Hepatocyte (in vitro differentiated cells): ENCODE measurements at regions not wholly inside any gene's neighbourhood (a gene's known extent, or its start where the extent isn't known, plus 50 kb on each side); places are given as distances from the start of the nearest gene placed in this dataset.

ENCODE experiments used
- DNase-seq: peaks from one replicate; pipeline ENCODE4 v3.0.0-alpha.2; 2016; ENCODE audit warnings: low spot score
- H2AFZ ChIP-seq: fragments of 200-600 bp; sonication (generic); 2 replicates; pipeline ENCODE4 v1.6.0; 2016; ENCODE audit warnings: antibody characterized with exemption, mild to moderate bottlenecking
- H3K27ac ChIP-seq: fragments of 200-600 bp; sonication (generic); 2 replicates; pipeline ENCODE4 v1.5.1; 2016; ENCODE audit warnings: mild to moderate bottlenecking
- H3K27me3 ChIP-seq: fragments of 200-600 bp; sonication (generic); 2 replicates; pipeline ENCODE4 v1.6.1; 2016
- H3K36me3 ChIP-seq: fragments of 200-600 bp; sonication (generic); replicated peaks from 2 replicates; pipeline ENCODE4 v1.5.1; 2016; ENCODE audit warnings: low read depth; ENCODE audit not compliant: insufficient read depth
- H3K4me1 ChIP-seq: fragments of 200-600 bp; sonication (generic); 2 replicates; pipeline ENCODE4 v1.5.1; 2016; ENCODE audit warnings: mild to moderate bottlenecking, moderate library complexity; ENCODE audit not compliant: insufficient read depth
- H3K4me2 ChIP-seq: fragments of 200-600 bp; sonication (generic); 2 replicates; pipeline ENCODE4 v1.6.0; 2016
- H3K4me3 ChIP-seq: fragments of 200-600 bp; sonication (generic); 2 replicates; pipeline ENCODE4 v1.5.1; 2016; ENCODE audit warnings: mild to moderate bottlenecking
- H3K79me2 ChIP-seq: fragments of 200-600 bp; sonication (generic); 2 replicates; pipeline ENCODE4 v1.6.0; 2017; ENCODE audit warnings: mild to moderate bottlenecking
- H3K9me2 ChIP-seq: fragments of 200-600 bp; sonication (generic); replicated peaks from 2 replicates; pipeline ENCODE4 v1.6.0; 2017; ENCODE audit warnings: mild to moderate bottlenecking; ENCODE audit not compliant: insufficient read depth
- H3K9me3 ChIP-seq: fragments of 200-600 bp; sonication (generic); 2 replicates; pipeline ENCODE4 v1.5.1; 2016; ENCODE audit warnings: low read depth, mild to moderate bottlenecking
- H4K20me1 ChIP-seq: fragments of 200-600 bp; sonication (generic); 2 replicates; pipeline ENCODE4 v1.6.0; 2016; ENCODE audit warnings: mild to moderate bottlenecking; ENCODE audit not compliant: insufficient read depth, poor library complexity, severe bottlenecking
- CTCF ChIP-seq: fragments of 200-600 bp; sonication (generic); IDR thresholded peaks from 2 replicates; pipeline ENCODE4 v1.5.1; 2016; ENCODE audit warnings: antibody characterized with exemption, mild to moderate bottlenecking; ENCODE audit not compliant: poor library complexity
- EZH2 ChIP-seq: fragments of 200-600 bp; sonication (generic); IDR thresholded peaks from 2 replicates; pipeline ENCODE4 v1.6.1; 2016; ENCODE audit warnings: antibody characterized with exemption, mild to moderate bottlenecking, borderline replicate concordance
- EZH2phosphoT487 ChIP-seq: fragments of 200-600 bp; sonication (generic); IDR thresholded peaks from one replicate; pipeline ENCODE4 v1.6.1; 2018; ENCODE audit warnings: antibody characterized with exemption, mild to moderate bottlenecking, low read depth, moderate library complexity; ENCODE audit not compliant: unreplicated experiment, severe bottlenecking
- WGBS: methylation state at CpG from one replicate; pipeline ENCODE4 v1.1.6; 2016; ENCODE audit warnings: low lambda C conversion rate; ENCODE audit errors: missing lambda C conversion rate; 5-methylcytosine and 5-hydroxymethylcytosine counted together

DNA sequence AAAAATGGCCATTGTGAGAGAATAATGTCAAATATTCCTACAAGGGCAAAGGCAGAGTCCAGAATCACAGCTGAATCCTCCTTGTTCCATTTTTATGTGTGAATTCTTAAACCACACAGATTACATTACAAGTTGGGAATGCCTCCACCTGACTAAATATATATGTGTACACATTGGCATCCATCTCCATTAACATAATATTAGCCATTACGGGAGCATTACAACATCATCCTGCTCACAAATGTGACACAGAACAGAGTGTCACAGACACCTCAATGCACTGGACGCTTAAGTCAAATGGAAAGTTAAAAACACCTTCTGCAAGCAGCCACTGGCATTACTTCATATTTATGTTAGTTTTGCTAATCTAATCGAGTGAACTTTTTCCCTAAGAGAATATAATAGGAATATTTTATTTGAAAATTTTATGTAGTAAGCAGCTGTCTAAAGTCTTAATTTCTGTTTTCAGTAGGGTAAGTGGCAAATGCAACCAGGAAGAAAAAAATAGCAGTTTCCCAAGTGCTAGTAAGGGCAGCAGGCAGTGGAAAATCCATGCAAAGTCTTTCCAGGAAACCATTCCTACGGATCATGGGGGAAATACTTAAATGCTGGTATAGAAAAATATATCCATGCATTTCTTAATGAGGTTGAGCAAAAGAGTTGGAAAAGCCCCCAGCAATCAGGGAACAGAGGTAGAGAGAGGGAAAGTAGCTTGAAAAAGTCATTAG, 255.6 kb downstream of the OSR1 start:
- DNase-seq = no peak
- Histone ChIP-seq H3K27ac (no peak overlapping the region), H3K9me2 (no peaks in the 10 kb centered on the region), H3K4me1 (peaks cover 11% of the 10 kb centered on the region), H3K36me3 (no peaks in the 10 kb centered on the region), H3K9me3 (no peaks in the 10 kb centered on the region), H3K4me3 (no peak overlapping the region), H3K79me2 (no peaks in the 10 kb centered on the region), H2AFZ (no peak overlapping the region), H3K4me2 (no peak overlapping the region), H4K20me1 (no peaks in the 10 kb centered on the region), H3K27me3 (no peaks in the 10 kb centered on the region)
- TF ChIP-seq CTCF = no peak
- no peak for TF ChIP-seq EZH2
- TF ChIP-seq EZH2phosphoT487 = no peak
- 86% methylated on average over 4 of the region's 4 CpGs for WGBS

DNA sequence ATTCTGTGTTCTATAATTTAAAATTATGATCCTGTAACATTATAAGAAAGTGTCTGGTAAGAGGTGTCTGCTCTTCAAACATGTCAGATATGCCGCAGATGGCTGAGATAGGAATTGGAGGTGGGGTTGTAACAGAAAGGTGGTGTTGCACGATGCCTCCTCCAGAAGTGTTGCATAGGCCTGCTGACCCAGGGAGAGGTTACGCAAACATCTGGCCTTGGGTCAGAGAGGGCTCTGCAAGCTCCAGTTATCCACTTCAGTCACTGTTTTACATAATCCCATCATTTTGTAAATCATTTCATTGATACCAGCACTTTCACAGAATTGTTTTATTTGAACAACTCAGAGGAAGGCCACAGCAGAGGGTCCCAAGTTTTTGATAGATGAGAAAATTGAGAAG, 256.5 kb downstream of the OSR1 start:
- no peak overlapping the region for H3K4me3 ChIP-seq
- TF ChIP-seq CTCF = no peak
- TF ChIP-seq EZH2 = no peak
- no peak for TF ChIP-seq EZH2phosphoT487
- H3K79me2 ChIP-seq = no peaks in the 10 kb centered on the region
- no peaks in the 10 kb centered on the region for H4K20me1 ChIP-seq
- H3K27ac ChIP-seq = no peak overlapping the region
- no peaks in the 10 kb centered on the region for H3K9me2 ChIP-seq
- no peaks in the 10 kb centered on the region for H3K9me3 ChIP-seq
- no peak overlapping the region for H3K4me2 ChIP-seq
- H3K27me3 ChIP-seq = no peaks in the 10 kb centered on the region
- 79% methylated on average over 3 of the region's 3 CpGs for WGBS
- no peaks in the 10 kb centered on the region for H3K36me3 ChIP-seq
- H3K4me1 ChIP-seq = peaks cover 11% of the 10 kb centered on the region
- DNase-seq = no peak
- H2AFZ ChIP-seq = no peak overlapping the region

DNA sequence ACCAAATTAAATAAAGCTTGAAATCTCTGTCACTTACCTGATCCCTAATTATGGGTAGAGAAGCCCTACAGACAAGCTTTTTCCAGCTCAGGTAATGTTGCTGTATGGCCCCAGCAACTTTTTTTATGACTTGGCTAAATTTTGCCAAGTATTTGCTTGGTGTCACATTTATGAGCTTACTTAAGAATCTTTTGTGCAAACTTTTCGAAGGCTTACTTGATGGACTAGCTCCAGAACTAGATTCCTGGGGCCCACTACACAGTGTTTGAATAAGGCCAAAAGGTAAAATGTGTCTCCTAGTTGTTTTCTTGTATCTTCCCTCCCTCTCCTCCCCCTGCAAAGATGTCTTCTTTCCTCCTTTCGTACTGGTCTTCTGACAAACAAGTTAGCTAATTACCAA, 257.9 kb downstream of the OSR1 start:
- H3K4me3 ChIP-seq = no peak overlapping the region
- H3K27me3 ChIP-seq = no peaks in the 10 kb centered on the region
- H3K4me2 ChIP-seq = no peak overlapping the region
- no peaks in the 10 kb centered on the region for H3K79me2 ChIP-seq
- no peaks in the 10 kb centered on the region for H3K36me3 ChIP-seq
- peaks cover 11% of the 10 kb centered on the region for H3K4me1 ChIP-seq
- no peaks in the 10 kb centered on the region for H3K9me2 ChIP-seq
- no peak for TF ChIP-seq CTCF
- no peak for TF ChIP-seq EZH2phosphoT487
- TF ChIP-seq EZH2 = no peak
- H3K9me3 ChIP-seq = no peaks in the 10 kb centered on the region
- H4K20me1 ChIP-seq = no peaks in the 10 kb centered on the region
- 58% methylated on average over 2 of the region's 2 CpGs for WGBS
- no peak for DNase-seq
- no peak overlapping the region for H2AFZ ChIP-seq
- peak overlapping the region; percentile 69 for H3K27ac ChIP-seq
